NT2/D1 (cell line): ENCODE measurements at regions not wholly inside any gene's neighbourhood (a gene's known extent, or its start where the extent isn't known, plus 50 kb on each side); places are given as distances from the start of the nearest gene placed in this dataset.

Experiments used
- SUZ12 ChIP-seq: IDR thresholded peaks from 2 replicates; pipeline ENCODE4 v1.6.1; 2011; ENCODE audit not compliant: insufficient read length, insufficient read depth; ENCODE audit errors: extremely low read depth
- YY1 ChIP-seq: IDR thresholded peaks from 2 replicates; pipeline ENCODE4 v1.6.1; 2011; ENCODE audit not compliant: insufficient read length, insufficient read depth
- ZNF274 ChIP-seq: IDR thresholded peaks from 2 replicates; pipeline ENCODE4 v1.6.1; 2011; ENCODE audit warnings: mild to moderate bottlenecking, low read depth, low read length

DNA sequence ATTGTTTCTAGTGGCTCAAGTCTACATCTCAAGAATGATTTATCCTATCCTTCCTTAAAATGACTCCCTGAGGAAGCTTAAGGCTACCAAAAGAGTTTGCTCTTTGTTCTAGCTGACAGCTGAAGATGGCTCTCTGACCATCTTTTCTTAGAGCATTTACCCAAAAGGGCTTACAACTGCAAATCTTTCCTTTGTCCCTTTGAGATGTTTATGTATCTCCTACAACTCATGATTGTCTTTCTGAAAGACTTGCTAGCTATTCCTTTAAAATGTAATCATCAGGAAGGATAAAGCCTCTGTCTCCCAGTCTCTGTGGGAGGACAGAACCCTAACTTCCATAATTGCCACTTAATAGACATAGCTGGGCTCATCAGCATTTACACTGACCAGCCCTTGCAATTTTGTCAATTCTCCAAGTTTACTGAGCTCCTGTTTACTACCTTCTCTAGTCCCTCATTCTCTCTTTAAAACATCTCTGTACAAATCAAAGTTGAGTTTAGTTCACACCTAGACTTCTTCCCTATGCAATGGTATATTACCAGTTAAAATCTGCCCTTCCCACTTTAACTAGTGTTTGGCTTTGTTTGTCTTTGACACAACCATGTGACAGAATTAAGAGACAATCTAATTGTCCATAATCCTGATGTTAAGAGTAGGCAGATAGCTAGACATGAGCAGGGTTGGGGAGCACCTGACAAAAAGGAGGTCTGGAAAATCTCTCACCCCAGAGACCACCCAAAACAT, 188.2 kb downstream of the PTH2R start:
- TF ChIP-seq ZNF274 (no peak), YY1 (no peak), SUZ12 (no peak)
